ENCODE measurements at regions not wholly inside any gene's neighbourhood (a gene's known extent, or its start where the extent isn't known, plus 50 kb on each side); places are given as distances from the start of the nearest gene placed in this dataset.
"Not testable (repeated sequence)": the region's sequence is repeated elsewhere in the genome, so short reads cannot be mapped to it uniquely, and the experiment has no call there.

GRCh38 chrX:75673468-75673867 is 111.6 kb downstream of the MAGEE2 start:
- no peak for DNase-seq

GRCh38 chrX:75655627-75656026 is 129.4 kb downstream of the MAGEE2 start:
- no peak for DNase-seq

GRCh38 chrX:75649829-75650228 is 127.0 kb upstream of the ZDHHC15 start:
- no peak for DNase-seq

DNA sequence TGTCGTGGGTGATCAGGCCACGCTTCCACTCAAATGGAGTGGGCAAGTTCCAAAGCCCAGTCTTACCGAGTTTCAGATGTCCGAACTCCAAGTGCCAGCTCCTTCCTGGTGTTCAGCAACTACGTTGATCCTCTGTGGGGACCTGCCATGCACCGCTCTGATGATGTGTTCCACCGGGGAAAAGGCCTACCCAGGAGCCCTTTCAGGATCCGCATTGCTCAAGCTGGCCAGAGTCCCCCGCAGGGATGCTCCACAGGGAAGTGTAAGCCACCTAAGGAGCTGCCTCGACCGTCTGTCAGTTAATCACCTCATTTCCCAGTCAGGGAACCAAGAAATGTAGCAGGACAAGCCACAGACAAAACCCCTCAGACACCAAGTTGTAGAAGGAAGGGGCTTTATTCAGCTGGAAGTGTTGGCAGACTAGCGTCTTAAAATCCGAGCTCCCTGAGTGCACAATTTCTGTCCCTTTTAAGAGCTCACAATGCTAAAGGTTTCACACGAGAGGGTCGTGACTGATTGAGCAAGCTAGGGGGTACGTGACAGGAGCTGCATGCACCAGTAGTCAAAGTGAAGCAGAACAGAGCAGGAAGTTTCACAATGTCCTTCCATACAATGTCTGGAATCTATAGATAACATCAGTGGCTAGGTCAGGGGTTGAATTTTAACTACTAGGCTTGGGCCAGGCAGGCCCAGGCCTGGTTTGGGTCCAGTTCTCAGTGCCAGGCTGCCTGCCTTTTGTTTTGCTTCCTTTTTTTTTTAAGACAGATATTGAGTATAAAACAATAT is 126.2 kb upstream of the ZDHHC15 start:
- no peak for DNase-seq

GRCh38 chrX:75642811-75643361 is 120.0 kb upstream of the ZDHHC15 start:
- DNase-seq = no peak

GRCh38 chrX:75638332-75638731 is 115.5 kb upstream of the ZDHHC15 start:
- no peak for DNase-seq

DNA sequence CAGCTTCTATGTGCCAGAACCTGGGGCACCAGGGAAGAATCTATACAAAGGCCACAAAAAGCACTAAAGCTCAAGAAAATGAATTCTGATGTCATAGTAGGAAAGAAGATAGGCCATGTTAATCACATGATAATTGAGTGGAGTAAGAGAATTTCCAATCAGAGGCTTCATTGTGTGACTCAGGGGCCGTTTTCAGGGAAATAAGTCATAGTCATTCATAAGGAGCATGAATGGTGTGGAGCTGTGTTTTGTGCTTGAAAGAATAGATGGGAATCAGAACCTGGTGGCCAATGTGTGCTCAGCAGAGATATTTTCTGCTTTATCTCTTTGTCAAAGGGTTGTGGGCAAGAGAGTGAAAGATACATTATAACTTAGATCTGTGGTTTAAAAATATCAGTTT is 102.4 kb upstream of the ZDHHC15 start:
- no peak for DNase-seq

GRCh38 chrX:75623535-75623934 is 100.7 kb upstream of the ZDHHC15 start:
- no peak for DNase-seq

GRCh38 chrX:75609406-75609805 is 86.6 kb upstream of the ZDHHC15 start:
- no peak for DNase-seq

GRCh38 chrX:75603833-75604232 is 81.0 kb upstream of the ZDHHC15 start:
- peak; percentile 0 for DNase-seq

- not testable (repeated sequence) for DNase-seq
Measured at GRCh38 chrX:75602022-75602421, 79.2 kb upstream of the ZDHHC15 start.

GRCh38 chrX:75596178-75596577 is 73.3 kb upstream of the ZDHHC15 start:
- DNase-seq = no peak

- not testable (repeated sequence) for DNase-seq
Measured at GRCh38 chrX:75593186-75593585, 70.3 kb upstream of the ZDHHC15 start.

- DNase-seq = no peak
Measured at GRCh38 chrX:75582511-75582910, 59.7 kb upstream of the ZDHHC15 start.

All from DMS153 (cell line).